ENCODE measurements at regions not wholly inside any gene's neighbourhood (a gene's known extent, or its start where the extent isn't known, plus 50 kb on each side); places are given as distances from the start of the nearest gene placed in this dataset.

- peaks cover 7% of the 10 kb centered on the region for H3K4me1 ChIP-seq (ENCODE audit: insufficient read depth, low read length)
- TF ChIP-seq CTCF (IDR thresholded peaks at IDR 0.05; ENCODE audit: extremely low read depth, low read depth, low read length) = no peak
- no peak for DNase-seq (ENCODE audit: insufficient read length, low spot score, missing footprints)
- no peaks in the 10 kb centered on the region for H3K9me3 ChIP-seq (ENCODE audit: low read depth, low read length)
- H3K79me2 ChIP-seq (ENCODE audit: insufficient read depth, low read length) = no peaks in the 10 kb centered on the region
- no peak overlapping the region for H3K4me3 ChIP-seq (ENCODE audit: insufficient read depth, low read length)
- no peak overlapping the region for H2AFZ ChIP-seq (ENCODE audit: low read length)
- no peaks in the 10 kb centered on the region for H3K36me3 ChIP-seq (ENCODE audit: insufficient read depth, low read length)
- H4K20me1 ChIP-seq (ENCODE audit: insufficient read depth, low read length) = no peaks in the 10 kb centered on the region
- no peak overlapping the region for H3K4me2 ChIP-seq (ENCODE audit: insufficient read depth, low read length)
- H3K27me3 ChIP-seq (ENCODE audit: insufficient read depth, low read length) = no peaks in the 10 kb centered on the region
- peak overlapping the region; percentile 2 for H3K27ac ChIP-seq (ENCODE audit: low read depth, low read length)
Measured at GRCh38 chr3:177995381-177996085, 540.7 kb upstream of the KCNMB2 start.

GRCh38 chr3:178001670-178002101 is 534.5 kb upstream of the KCNMB2 start:
- H3K4me3 ChIP-seq (ENCODE audit: insufficient read depth, low read length) = no peak overlapping the region
- H4K20me1 ChIP-seq (ENCODE audit: insufficient read depth, low read length) = no peaks in the 10 kb centered on the region
- no peaks in the 10 kb centered on the region for H3K79me2 ChIP-seq (ENCODE audit: insufficient read depth, low read length)
- no peaks in the 10 kb centered on the region for H3K27me3 ChIP-seq (ENCODE audit: insufficient read depth, low read length)
- no peaks in the 10 kb centered on the region for H3K36me3 ChIP-seq (ENCODE audit: insufficient read depth, low read length)
- H3K9me3 ChIP-seq (ENCODE audit: low read depth, low read length) = no peaks in the 10 kb centered on the region
- H3K27ac ChIP-seq (ENCODE audit: low read depth, low read length) = no peak overlapping the region
- no peak for TF ChIP-seq CTCF (IDR thresholded peaks at IDR 0.05; ENCODE audit: extremely low read depth, low read depth, low read length)
- no peak overlapping the region for H3K4me2 ChIP-seq (ENCODE audit: insufficient read depth, low read length)
- H3K4me1 ChIP-seq (ENCODE audit: insufficient read depth, low read length) = no peaks in the 10 kb centered on the region
- peak overlapping the region; percentile 69 for H2AFZ ChIP-seq (ENCODE audit: low read length)
- DNase-seq (ENCODE audit: insufficient read length, low spot score, missing footprints) = no peak

DNA sequence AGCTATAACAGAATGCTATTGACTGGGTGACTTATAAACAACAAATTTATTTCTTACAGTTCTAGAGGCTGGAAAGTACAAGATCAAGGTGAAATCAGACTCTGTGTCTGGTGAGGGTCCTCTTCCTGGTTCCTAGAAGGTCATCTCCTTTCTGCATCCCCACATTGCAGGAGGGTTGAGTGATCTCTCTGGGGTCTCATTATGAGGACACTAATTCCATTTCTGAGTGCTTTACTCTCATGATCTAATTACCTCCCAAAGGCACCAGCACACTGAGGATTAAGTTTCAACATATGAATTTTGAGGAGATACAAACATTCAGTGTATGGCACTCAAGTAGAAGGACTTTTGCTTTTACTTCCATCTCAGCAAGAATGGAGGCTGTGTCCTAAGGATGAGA is 534.1 kb upstream of the KCNMB2 start:
- Histone ChIP-seq H3K4me2 (ENCODE audit: insufficient read depth, low read length) (no peak overlapping the region), H3K4me1 (ENCODE audit: insufficient read depth, low read length) (no peaks in the 10 kb centered on the region), H3K27ac (ENCODE audit: low read depth, low read length) (no peak overlapping the region), H3K27me3 (ENCODE audit: insufficient read depth, low read length) (no peaks in the 10 kb centered on the region), H3K36me3 (ENCODE audit: insufficient read depth, low read length) (no peaks in the 10 kb centered on the region), H3K9me3 (ENCODE audit: low read depth, low read length) (no peaks in the 10 kb centered on the region), H3K4me3 (ENCODE audit: insufficient read depth, low read length) (no peak overlapping the region), H4K20me1 (ENCODE audit: insufficient read depth, low read length) (no peaks in the 10 kb centered on the region), H3K79me2 (ENCODE audit: insufficient read depth, low read length) (no peaks in the 10 kb centered on the region), H2AFZ (ENCODE audit: low read length) (peak overlapping the region; percentile 69)
- no peak for TF ChIP-seq CTCF (IDR thresholded peaks at IDR 0.05; ENCODE audit: extremely low read depth, low read depth, low read length)
- no peak for DNase-seq (ENCODE audit: insufficient read length, low spot score, missing footprints)

GRCh38 chr3:178003756-178004155 is 532.5 kb upstream of the KCNMB2 start:
- Histone ChIP-seq H3K27me3 (ENCODE audit: insufficient read depth, low read length) (no peaks in the 10 kb centered on the region), H3K36me3 (ENCODE audit: insufficient read depth, low read length) (no peaks in the 10 kb centered on the region), H3K27ac (ENCODE audit: low read depth, low read length) (no peak overlapping the region), H3K4me3 (ENCODE audit: insufficient read depth, low read length) (no peak overlapping the region), H4K20me1 (ENCODE audit: insufficient read depth, low read length) (no peaks in the 10 kb centered on the region), H3K4me1 (ENCODE audit: insufficient read depth, low read length) (no peaks in the 10 kb centered on the region), H3K4me2 (ENCODE audit: insufficient read depth, low read length) (no peak overlapping the region), H3K9me3 (ENCODE audit: low read depth, low read length) (no peaks in the 10 kb centered on the region), H3K79me2 (ENCODE audit: insufficient read depth, low read length) (no peaks in the 10 kb centered on the region), H2AFZ (ENCODE audit: low read length) (no peak overlapping the region)
- no peak for DNase-seq (ENCODE audit: insufficient read length, low spot score, missing footprints)
- TF ChIP-seq CTCF (IDR thresholded peaks at IDR 0.05; ENCODE audit: extremely low read depth, low read depth, low read length) = no peak

Measured in osteoblast (primary cell).